AG04450 (cell line): ENCODE measurements at regions not wholly inside any gene's neighbourhood (a gene's known extent, or its start where the extent isn't known, plus 50 kb on each side); places are given as distances from the start of the nearest gene placed in this dataset.

ENCODE experiments used
- CTCF ChIA-PET: fragments of 300-600, 350-600 bp; formaldehyde crosslinking; extraction: SDS; loops from one replicate; lab custom pipeline; 2022; ENCODE audit warnings: antibody characterized with exemption, inconsistent platforms; lab: Charles Lee
- POLR2A ChIA-PET: fragments of 350-600 bp; formaldehyde crosslinking; extraction: SDS; loops from one replicate; lab custom pipeline; 2021; ENCODE audit warnings: antibody characterized with exemption, inconsistent platforms; lab: Yijun Ruan, JAX
- DNase-seq: peaks from one replicate; pipeline ENCODE4 v3.0.0-alpha.2; 2011; ENCODE audit warnings: low read depth, low spot score
- H3K27ac ChIP-seq: one replicate; pipeline ENCODE4 v1.5.1; 2012; ENCODE audit warnings: low read depth, low read length, control low read depth
- H3K27me3 ChIP-seq: one replicate; pipeline ENCODE4 v1.6.0; 2012; ENCODE audit warnings: low read length; ENCODE audit not compliant: control insufficient read depth, insufficient read depth
- H3K4me3 ChIP-seq: 2 replicates; pipeline ENCODE4 v1.5.1; 2011; ENCODE audit warnings: mild to moderate bottlenecking, low read depth, low read length, control low read depth
- H3K9me3 ChIP-seq: 2 replicates; pipeline ENCODE4 v1.5.1; 2012; ENCODE audit warnings: low read length; ENCODE audit not compliant: control insufficient read depth, insufficient read depth
- TF ChIP-seq, protein P1 (sequence below): IDR thresholded peaks from 2 replicates; pipeline ENCODE4 v1.5.1; 2011; ENCODE audit warnings: low read depth, low read length, control low read depth, inconsistent platforms

DNA sequence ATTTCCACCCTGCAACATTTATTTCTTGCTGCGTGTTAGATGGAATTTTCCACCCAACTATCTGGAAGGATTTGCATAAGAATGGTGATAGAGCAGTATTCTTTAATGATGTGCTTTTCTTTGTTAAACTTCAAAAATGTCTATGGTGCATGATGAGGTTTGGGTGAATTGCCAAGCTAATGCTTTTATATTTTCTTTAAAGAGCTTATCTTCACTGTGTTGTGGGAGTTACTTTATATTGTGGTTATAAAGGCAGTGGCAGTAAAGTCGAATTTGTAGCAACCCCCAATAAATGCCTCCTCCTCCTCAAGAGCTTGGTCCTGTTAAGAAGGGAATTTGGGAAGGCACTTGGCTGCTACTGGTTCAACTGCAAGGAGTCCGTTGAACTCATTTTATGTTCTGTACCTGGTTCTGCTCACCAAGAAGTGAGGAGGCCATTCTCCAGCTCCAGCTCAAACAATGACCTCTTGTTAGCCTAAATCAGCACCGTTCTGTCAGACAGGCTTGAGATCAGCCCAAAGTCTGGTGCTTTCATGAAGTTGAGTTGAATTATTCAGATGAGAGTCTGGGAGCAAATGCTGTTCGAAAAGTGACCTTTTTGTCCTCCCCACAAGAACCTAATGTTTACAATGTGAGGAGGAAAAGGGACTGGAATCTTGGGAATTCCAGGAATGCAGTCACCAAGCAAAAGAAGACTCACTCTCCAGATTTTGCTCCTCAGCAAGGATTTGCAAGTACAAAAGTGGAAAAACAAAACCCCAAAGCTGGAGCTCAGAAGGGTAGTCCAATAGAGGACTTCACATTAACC is 217.0 kb downstream of the TMEM38B start:
- no peaks in the 10 kb centered on the region for H3K27me3 ChIP-seq
- no peak overlapping the region for H3K27ac ChIP-seq
- H3K9me3 ChIP-seq = no peaks in the 10 kb centered on the region
- CTCF ChIA-PET = interaction anchor here (0.6 kb wide), 1 partner anchor 552 kb away, joined by 3 read pairs; no protein-coding TSS in a partner anchor
- DNase-seq = no peak
- TF ChIP-seq, protein P1, sequence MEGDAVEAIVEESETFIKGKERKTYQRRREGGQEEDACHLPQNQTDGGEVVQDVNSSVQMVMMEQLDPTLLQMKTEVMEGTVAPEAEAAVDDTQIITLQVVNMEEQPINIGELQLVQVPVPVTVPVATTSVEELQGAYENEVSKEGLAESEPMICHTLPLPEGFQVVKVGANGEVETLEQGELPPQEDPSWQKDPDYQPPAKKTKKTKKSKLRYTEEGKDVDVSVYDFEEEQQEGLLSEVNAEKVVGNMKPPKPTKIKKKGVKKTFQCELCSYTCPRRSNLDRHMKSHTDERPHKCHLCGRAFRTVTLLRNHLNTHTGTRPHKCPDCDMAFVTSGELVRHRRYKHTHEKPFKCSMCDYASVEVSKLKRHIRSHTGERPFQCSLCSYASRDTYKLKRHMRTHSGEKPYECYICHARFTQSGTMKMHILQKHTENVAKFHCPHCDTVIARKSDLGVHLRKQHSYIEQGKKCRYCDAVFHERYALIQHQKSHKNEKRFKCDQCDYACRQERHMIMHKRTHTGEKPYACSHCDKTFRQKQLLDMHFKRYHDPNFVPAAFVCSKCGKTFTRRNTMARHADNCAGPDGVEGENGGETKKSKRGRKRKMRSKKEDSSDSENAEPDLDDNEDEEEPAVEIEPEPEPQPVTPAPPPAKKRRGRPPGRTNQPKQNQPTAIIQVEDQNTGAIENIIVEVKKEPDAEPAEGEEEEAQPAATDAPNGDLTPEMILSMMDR = no peak
- no peak overlapping the region for H3K4me3 ChIP-seq
- POLR2A ChIA-PET = no interaction called here

DNA sequence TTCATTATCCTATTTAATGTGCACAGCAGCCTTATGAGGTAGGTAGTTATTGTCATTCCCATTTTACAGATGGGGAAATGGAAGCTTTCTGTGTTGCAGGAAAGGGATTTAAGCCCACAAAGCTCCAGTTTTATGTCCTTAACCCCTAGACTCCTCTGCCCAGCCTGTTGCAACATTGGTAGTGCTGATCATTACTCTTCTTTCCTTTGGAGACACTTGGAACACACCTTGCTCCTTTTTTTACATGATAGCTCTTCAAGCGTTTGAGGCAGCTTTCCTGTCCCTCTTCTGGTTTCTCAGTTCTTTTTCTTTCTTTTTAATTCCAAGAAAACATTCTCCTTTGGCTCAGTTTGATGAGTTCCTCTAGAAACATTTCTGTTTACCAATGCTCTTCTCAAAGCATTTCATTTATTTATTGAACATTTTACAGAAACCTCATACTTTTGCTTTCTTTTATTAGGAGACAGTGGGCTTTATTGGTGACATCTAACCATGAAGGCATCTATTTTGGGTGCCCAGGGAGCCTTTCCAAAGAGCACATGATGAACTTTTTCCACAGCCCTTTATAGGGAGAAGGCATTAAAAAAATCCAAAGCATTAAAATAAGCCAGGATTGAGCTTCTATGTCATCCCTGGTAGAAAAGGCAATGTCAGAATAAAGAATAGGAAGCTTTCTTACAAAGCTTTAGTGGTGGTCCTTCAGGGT is 218.0 kb downstream of the TMEM38B start:
- DNase-seq = no peak

DNA sequence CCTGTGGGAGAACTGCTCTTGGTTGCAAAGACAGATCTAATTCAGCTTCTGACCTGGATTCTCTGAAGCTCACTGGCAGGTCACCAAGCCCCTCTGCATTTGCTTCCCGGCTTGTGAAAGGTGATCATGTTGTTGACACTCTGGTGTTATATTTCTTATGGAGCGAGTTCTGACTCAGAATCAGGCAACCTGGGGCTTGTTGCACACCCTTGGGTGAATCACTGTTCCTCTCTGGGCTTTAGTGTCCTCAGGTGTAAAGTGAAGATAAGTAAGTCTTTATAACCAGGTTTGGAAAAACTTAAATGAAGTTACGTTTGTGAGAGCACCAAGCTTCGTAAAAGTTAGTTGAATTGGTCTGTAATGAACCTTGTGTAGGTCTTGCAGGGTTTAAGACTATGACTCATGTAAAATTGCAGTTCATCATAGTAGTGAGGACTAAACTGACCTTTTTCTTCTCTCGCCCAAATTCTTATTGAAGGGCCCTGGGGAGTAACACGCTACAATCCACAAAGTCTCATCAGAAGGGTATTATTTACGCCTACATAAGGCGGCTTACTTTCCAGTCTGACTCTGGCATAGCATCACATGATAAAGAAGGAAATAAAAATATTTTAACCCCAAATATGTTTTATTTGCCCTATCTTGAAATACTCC is 218.6 kb downstream of the TMEM38B start:
- DNase-seq = no peak
- no peaks in the 10 kb centered on the region for H3K9me3 ChIP-seq
- TF ChIP-seq, protein P1 = no peak
- no peak overlapping the region for H3K27ac ChIP-seq
- no peaks in the 10 kb centered on the region for H3K27me3 ChIP-seq
- no peak overlapping the region for H3K4me3 ChIP-seq
- ChIA-PET POLR2A (no interaction called here), CTCF (no interaction called here)

More for the DNA sequence above, 218.0 kb downstream of the TMEM38B start:
- POLR2A ChIA-PET = no interaction called here
- Histone ChIP-seq H3K4me3 (no peak overlapping the region), H3K9me3 (no peaks in the 10 kb centered on the region), H3K27me3 (no peaks in the 10 kb centered on the region), H3K27ac (no peak overlapping the region)
- CTCF ChIA-PET = no interaction called here
- TF ChIP-seq, protein P1 = no peak

DNA sequence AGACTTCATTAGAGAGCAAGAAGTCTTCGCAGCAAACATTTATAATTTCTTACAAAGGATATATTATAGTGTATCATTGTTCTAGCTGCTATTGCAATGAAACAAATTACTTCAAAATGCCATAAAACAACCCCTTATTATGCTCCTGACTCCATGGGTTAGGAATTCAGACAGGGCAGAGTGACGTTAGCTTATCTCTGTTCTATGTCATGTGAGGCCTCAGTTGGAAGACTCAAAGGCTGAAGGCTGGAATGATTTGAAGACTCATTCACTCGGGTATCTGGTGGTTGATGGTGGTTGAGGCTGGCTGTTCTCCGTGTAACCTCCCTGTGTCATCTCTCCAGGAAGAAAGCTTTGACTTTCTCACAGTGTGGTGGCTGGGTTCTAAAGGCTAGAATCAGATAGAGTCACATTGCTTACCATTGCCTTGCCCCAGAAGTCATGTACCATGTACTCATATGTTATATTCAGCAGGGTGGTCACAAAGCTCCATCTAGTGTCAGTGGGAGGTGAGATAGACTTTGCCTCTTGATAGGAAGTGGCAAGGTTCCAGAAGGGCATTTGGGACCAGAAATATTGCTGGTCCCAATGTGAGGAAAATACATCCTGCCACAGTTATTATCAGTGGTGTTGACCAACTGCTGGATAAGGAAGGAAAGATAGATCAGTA is 226.9 kb downstream of the TMEM38B start:
- H3K4me3 ChIP-seq = no peak overlapping the region
- H3K27ac ChIP-seq = no peak overlapping the region
- ChIA-PET CTCF (no interaction called here), POLR2A (no interaction called here)
- H3K27me3 ChIP-seq = no peaks in the 10 kb centered on the region
- TF ChIP-seq, protein P1 = no peak
- H3K9me3 ChIP-seq = no peaks in the 10 kb centered on the region
- no peak for DNase-seq
